NCI-H345 treated with DMSO at 0.1 percent for 48 hours (cell line): ENCODE measurements at regions not wholly inside any gene's neighbourhood (a gene's known extent, or its start where the extent isn't known, plus 50 kb on each side); places are given as distances from the start of the nearest gene placed in this dataset.

Source experiments
- DNase-seq: peaks from one replicate; lab custom pipeline; 2025; ENCODE audit not compliant: unreplicated experiment; lab: John Stamatoyannopoulos, UW

GRCh38 chr21:27139526-27139925, 172.6 kb upstream of the ADAMTS5 start:
- DNase-seq, result no peak

GRCh38 chr21:27134516-27134915, 167.6 kb upstream of the ADAMTS5 start:
- DNase-seq, result no peak

GRCh38 chr21:27132266-27132665, 165.4 kb upstream of the ADAMTS5 start:
- DNase-seq, result no peak

GRCh38 chr21:27130154-27130553, 163.3 kb upstream of the ADAMTS5 start:
- no peak for DNase-seq

- no peak for DNase-seq
These were observed 162.8 kb upstream of the ADAMTS5 start for GRCh38 chr21:27129694-27130093.

GRCh38 chr21:27129215-27129614, 162.3 kb upstream of the ADAMTS5 start:
- no peak for DNase-seq

- no peak for DNase-seq
These were observed 159.3 kb upstream of the ADAMTS5 start for GRCh38 chr21:27126140-27126539.

GRCh38 chr21:27122686-27123085, 155.8 kb upstream of the ADAMTS5 start:
- no peak for DNase-seq

GRCh38 chr21:27114111-27114510, 147.2 kb upstream of the ADAMTS5 start:
- no peak for DNase-seq

GRCh38 chr21:27112186-27112585, 145.3 kb upstream of the ADAMTS5 start:
- DNase-seq, result no peak

- no peak for DNase-seq
These were observed 144.1 kb upstream of the ADAMTS5 start for GRCh38 chr21:27110956-27111355.

GRCh38 chr21:27108701-27109100, 141.8 kb upstream of the ADAMTS5 start:
- DNase-seq, result no peak

GRCh38 chr21:27108228-27108627, 141.3 kb upstream of the ADAMTS5 start:
- DNase-seq, result no peak

- DNase-seq, result no peak
These were observed 138.1 kb upstream of the ADAMTS5 start for GRCh38 chr21:27104846-27105431.

GRCh38 chr21:27103768-27104167, 136.9 kb upstream of the ADAMTS5 start:
- no peak for DNase-seq

GRCh38 chr21:27101523-27101922, 134.6 kb upstream of the ADAMTS5 start:
- no peak for DNase-seq

- no peak for DNase-seq
These were observed 127.5 kb upstream of the ADAMTS5 start for GRCh38 chr21:27094184-27094948.

GRCh38 chr21:27086630-27087029, 119.7 kb upstream of the ADAMTS5 start:
- no peak for DNase-seq

GRCh38 chr21:27086186-27086585, 119.3 kb upstream of the ADAMTS5 start:
- DNase-seq, result no peak

GRCh38 chr21:27085387-27085786, 118.5 kb upstream of the ADAMTS5 start:
- no peak for DNase-seq

- no peak for DNase-seq
These were observed 116.3 kb upstream of the ADAMTS5 start for GRCh38 chr21:27083144-27083543.

- no peak for DNase-seq
These were observed 115.6 kb upstream of the ADAMTS5 start for GRCh38 chr21:27082431-27083010.
